ENCODE measurements at regions not wholly inside any gene's neighbourhood (a gene's known extent, or its start where the extent isn't known, plus 50 kb on each side); places are given as distances from the start of the nearest gene placed in this dataset.
A peak's percentile ranks its signal among the peaks of the same experiment; 100 is the strongest.

DNA sequence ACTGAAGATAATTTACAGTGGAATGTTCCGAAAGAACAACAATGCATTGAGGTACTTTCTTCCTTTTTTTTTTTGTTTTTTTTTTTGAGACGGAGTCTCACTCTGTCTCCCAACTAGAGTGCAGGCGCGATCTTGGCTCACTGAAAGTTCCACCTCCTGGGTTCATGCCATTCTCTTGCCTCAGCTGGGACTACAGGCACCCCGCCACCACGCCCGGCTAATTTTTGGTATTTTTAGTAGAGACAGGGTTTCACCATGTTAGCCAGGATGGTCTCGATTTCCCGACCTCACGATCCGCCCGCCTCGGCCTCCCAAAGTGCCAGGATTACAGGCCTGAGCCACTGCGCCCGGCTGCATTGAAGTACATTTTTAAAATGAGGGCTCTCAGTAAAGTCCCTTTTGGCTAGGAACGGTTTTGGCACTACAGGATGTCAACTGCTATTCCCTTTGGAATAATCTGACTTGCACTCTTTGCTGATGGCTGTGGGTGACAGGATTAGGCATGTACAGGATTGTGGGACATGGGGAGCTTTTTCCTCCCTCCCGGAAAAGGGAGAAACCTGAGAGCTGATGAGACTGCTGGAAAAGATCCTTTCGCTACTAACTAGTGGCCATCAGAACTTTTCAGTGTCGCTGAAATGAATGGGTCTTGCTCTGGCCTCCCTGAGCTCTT, 56.9 kb upstream of the EDEM3 start:
- peaks cover 0 to 39% (median 6%) of the 10 kb centered on the region in 4 donors for H3K36me3 ChIP-seq
- no peaks in the 10 kb centered on the region for H3K9me3 ChIP-seq
- intact Hi-C loops (cut with DNase I): no loop called here
- 92 to 97% methylated on average over 19 of the region's 19 CpGs for WGBS, 2 donors
- TF ChIP-seq EP300 (IDR thresholded peaks at IDR 0.05): no peak
- TF ChIP-seq POLR2AphosphoS5 (IDR thresholded peaks at IDR 0.05): no peak
- TF ChIP-seq POLR2A (IDR thresholded peaks at IDR 0.05): no peak
- TF ChIP-seq, protein P1, sequence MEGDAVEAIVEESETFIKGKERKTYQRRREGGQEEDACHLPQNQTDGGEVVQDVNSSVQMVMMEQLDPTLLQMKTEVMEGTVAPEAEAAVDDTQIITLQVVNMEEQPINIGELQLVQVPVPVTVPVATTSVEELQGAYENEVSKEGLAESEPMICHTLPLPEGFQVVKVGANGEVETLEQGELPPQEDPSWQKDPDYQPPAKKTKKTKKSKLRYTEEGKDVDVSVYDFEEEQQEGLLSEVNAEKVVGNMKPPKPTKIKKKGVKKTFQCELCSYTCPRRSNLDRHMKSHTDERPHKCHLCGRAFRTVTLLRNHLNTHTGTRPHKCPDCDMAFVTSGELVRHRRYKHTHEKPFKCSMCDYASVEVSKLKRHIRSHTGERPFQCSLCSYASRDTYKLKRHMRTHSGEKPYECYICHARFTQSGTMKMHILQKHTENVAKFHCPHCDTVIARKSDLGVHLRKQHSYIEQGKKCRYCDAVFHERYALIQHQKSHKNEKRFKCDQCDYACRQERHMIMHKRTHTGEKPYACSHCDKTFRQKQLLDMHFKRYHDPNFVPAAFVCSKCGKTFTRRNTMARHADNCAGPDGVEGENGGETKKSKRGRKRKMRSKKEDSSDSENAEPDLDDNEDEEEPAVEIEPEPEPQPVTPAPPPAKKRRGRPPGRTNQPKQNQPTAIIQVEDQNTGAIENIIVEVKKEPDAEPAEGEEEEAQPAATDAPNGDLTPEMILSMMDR (IDR thresholded peaks at IDR 0.05): no peak
- no peak overlapping the region for H3K4me3 ChIP-seq
- H3K27ac ChIP-seq: peak overlapping the region; percentile 68 to 81 (median 74)
- H3K4me1 ChIP-seq: peaks cover 0 to 49% (median 37%) of the 10 kb centered on the region in 4 donors
- no peaks in the 10 kb centered on the region for H3K27me3 ChIP-seq
- DNase-seq: peak; percentile 81

DNA sequence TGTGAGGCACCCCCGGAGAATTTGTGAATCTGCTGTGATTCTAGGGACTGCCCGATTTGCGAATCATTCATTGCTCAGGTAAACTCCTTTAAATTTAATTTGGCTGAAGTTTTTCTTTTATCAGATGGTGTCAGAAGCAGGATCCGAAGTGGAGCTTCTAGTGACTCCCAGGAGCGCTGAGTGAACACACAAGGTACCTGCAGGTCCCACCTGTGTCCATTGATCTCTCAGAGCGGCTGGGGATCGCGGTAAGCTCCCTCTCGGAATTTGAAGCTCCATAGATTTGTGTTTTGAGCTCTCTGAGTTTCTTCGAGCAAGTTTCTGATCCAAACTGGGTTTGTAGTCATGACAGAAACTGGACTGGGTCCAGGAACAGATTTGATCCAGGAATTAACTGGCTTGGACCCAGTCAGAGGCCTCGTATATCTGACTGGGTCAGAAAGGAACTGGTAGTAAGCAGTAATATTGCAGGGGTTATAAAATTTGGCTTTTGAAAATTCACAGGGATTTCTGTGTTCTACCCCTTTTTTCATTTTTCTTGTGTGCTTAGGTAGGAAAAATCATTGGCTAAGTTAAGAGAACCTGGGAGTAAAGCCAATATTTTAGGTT, 56.2 kb upstream of the EDEM3 start:
- peaks cover 0 to 32% (median 6%) of the 10 kb centered on the region in 4 donors for H3K36me3 ChIP-seq
- H3K27ac ChIP-seq: peak overlapping the region; percentile 68 to 81 (median 74)
- no peak overlapping the region for H3K4me3 ChIP-seq
- peak; percentile 77 for DNase-seq
- no peaks in the 10 kb centered on the region for H3K9me3 ChIP-seq
- peaks cover 0 to 56% (median 44%) of the 10 kb centered on the region in 4 donors for H3K4me1 ChIP-seq
- TF ChIP-seq, protein P1 (IDR thresholded peaks at IDR 0.05): no peak
- TF ChIP-seq EP300 (IDR thresholded peaks at IDR 0.05): no peak
- no peak for TF ChIP-seq POLR2A (IDR thresholded peaks at IDR 0.05)
- peak in 3 of 4 donors; percentile 20 to 43 (median 27) for TF ChIP-seq POLR2AphosphoS5 (IDR thresholded peaks at IDR 0.05)
- no peaks in the 10 kb centered on the region for H3K27me3 ChIP-seq
- WGBS, 2 donors: 77 to 81% methylated on average over 11 of the region's 11 CpGs
- intact Hi-C loops (cut with DNase I): no loop called here

DNA sequence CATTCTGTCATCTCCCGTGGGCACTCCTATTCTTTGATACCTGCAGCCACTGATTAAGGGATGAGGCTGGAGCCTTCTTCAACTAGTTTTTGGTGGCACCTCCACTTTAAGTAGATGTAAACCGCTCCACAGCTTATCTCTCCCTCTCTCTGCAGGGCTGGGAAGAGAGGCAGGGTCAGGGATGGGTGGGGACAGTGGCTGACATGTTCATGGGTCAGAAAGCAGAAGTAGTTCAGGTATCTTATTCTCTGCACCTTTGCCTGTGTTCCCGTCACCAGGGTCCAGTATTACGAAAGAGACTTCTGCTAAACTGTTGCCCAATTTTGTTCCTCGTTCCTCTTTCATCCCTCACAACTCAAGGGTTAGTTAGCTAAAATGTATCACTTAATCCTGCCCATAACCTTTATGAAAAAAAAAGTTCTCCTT, 51.7 kb upstream of the EDEM3 start:
- Histone ChIP-seq H3K27ac (peak overlapping the region; percentile 44 to 69 (median 63)), H3K36me3 (peaks cover 6 to 65% (median 24%) of the 10 kb centered on the region in 4 donors)
- 69 to 74% methylated on average over 5 of the region's 5 CpGs for WGBS, 2 donors

DNA sequence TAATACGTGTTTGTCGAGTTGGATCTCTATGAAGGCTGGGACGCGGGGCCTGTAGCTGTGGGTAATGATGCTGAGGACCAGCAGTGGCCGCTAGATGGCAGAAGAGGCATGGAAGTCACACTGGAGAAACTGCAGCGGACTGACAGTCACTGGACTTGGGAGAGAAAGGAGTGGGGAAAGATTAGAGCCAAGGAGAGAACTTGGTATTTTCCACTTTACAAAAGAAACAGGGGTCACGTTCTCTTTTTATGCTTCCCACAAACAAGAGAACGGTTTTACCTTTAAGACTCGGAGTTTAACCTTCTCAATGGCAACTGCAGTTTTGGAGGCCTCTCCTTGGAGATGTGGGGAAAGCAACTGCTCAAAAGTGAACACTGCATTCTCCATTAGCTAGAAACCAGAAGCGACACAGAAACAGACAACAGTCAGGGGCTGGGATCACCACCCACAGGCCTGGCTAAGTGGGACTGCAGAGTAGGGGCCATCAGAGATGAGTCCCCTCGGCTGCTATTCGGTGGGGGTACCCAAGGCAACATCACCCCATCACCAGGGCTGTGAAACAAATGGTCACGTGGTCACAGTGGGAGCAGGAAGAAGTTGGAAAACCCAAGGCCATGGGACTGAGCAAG, 51.1 kb upstream of the EDEM3 start:
- no peaks in the 10 kb centered on the region for H3K27me3 ChIP-seq
- H3K36me3 ChIP-seq: peaks cover 6 to 70% (median 29%) of the 10 kb centered on the region in 4 donors
- H3K27ac ChIP-seq: peak overlapping the region; percentile 44 to 69 (median 63)
- peak; percentile 95 for DNase-seq
- TF ChIP-seq EP300 (IDR thresholded peaks at IDR 0.05) (no peak), POLR2AphosphoS5 (IDR thresholded peaks at IDR 0.05) (peak in 2 of 4 donors; percentile 22 to 53), POLR2A (IDR thresholded peaks at IDR 0.05) (no peak)
- TF ChIP-seq, protein P1 (IDR thresholded peaks at IDR 0.05): peak; percentile 84 to 98 (median 96)
- H3K9me3 ChIP-seq: no peaks in the 10 kb centered on the region
- 26 to 35% methylated on average over 13 of the region's 13 CpGs for WGBS, 2 donors
- intact Hi-C loops (cut with DNase I): loop anchor here (1.0 to 5.0 kb wide), 4 partner anchors 169 to 352 kb away; partner anchors contain the start of genes NIBAN1, RNF2, SWT1 and TRMT1L
- no peak overlapping the region for H3K4me3 ChIP-seq
- peaks cover 0 to 49% (median 27%) of the 10 kb centered on the region in 4 donors for H3K4me1 ChIP-seq

More for the DNA sequence above, 51.7 kb upstream of the EDEM3 start:
- intact Hi-C loops (cut with DNase I): loop anchor here (5.0 kb wide), 1 partner anchor 351 kb away; the partner anchor contains the start of genes SWT1 and TRMT1L
- H3K4me3 ChIP-seq: no peak overlapping the region
- no peak for DNase-seq
- H3K4me1 ChIP-seq: peaks cover 0 to 51% (median 33%) of the 10 kb centered on the region in 4 donors
- no peaks in the 10 kb centered on the region for H3K27me3 ChIP-seq
- TF ChIP-seq POLR2AphosphoS5 (IDR thresholded peaks at IDR 0.05) (no peak), POLR2A (IDR thresholded peaks at IDR 0.05) (no peak), EP300 (IDR thresholded peaks at IDR 0.05) (no peak)
- TF ChIP-seq, protein P1 (IDR thresholded peaks at IDR 0.05): no peak
- H3K9me3 ChIP-seq: no peaks in the 10 kb centered on the region

Small RNAs in the stretch of these regions (small RNA-seq; reads per million reads assigned to genes)
- 0 reads per million in 3 donors for gene RNU7-13P

All from sigmoid colon (tissue), 6 donors.